MCF 10A (cell line): ENCODE measurements at regions not wholly inside any gene's neighbourhood (a gene's known extent, or its start where the extent isn't known, plus 50 kb on each side); places are given as distances from the start of the nearest gene placed in this dataset.
"Not testable (repeated sequence)": the region's sequence is repeated elsewhere in the genome, so short reads cannot be mapped to it uniquely, and the experiment has no call there.

Source experiments
- BruUV-seq: library from RNA; stranded (reverse); fragments of 400-500 nt; replicated peaks from 2 replicates; lab custom pipeline; 2021; lab: Mats Ljungman, UMichigan
- CTCF ChIA-PET: fragments of 300-600 bp; sonication (Branson Sonifier 250); formaldehyde crosslinking; extraction: SDS; loops from one replicate; lab custom pipeline; 2021; ENCODE audit warnings: antibody characterized with exemption, inconsistent platforms; lab: Yijun Ruan, JAX
- POLR2A ChIA-PET: fragments of 300-600, 350-650 bp; sonication (Branson Sonifier 250); formaldehyde crosslinking; extraction: SDS; loops from one replicate; lab custom pipeline; 2020; ENCODE audit warnings: antibody characterized with exemption, inconsistent platforms; lab: Yijun Ruan, JAX
- DNase-seq: peaks from one replicate; pipeline ENCODE4 v3.0.0-alpha.2; 2018; ENCODE audit not compliant: unreplicated experiment
- H3K27ac Mint-ChIP-seq: one replicate; pipeline ENCODE4 v1.8.0; 2022; ENCODE audit warnings: mild to moderate bottlenecking, low read depth, mixed read lengths; ENCODE audit not compliant: unreplicated experiment
- H3K27me3 Mint-ChIP-seq: one replicate; pipeline ENCODE4 v1.8.0; 2022; ENCODE audit warnings: mixed read lengths; ENCODE audit not compliant: insufficient read depth, unreplicated experiment
- H3K36me3 Mint-ChIP-seq: one replicate; pipeline ENCODE4 v1.8.0; 2022; ENCODE audit warnings: mild to moderate bottlenecking, moderate library complexity, mixed read lengths; ENCODE audit not compliant: insufficient read depth, unreplicated experiment
- H3K4me1 Mint-ChIP-seq: one replicate; pipeline ENCODE4 v1.8.0; 2022; ENCODE audit warnings: mixed read lengths; ENCODE audit not compliant: insufficient read depth, unreplicated experiment
- H3K4me3 Mint-ChIP-seq: one replicate; pipeline ENCODE4 v1.8.0; 2022; ENCODE audit warnings: mild to moderate bottlenecking, moderate library complexity, mixed read lengths; ENCODE audit not compliant: unreplicated experiment
- H3K9me3 Mint-ChIP-seq: one replicate; pipeline ENCODE4 v1.8.0; 2022; ENCODE audit warnings: mixed read lengths; ENCODE audit not compliant: unreplicated experiment
- CTCF ChIP-seq: fragments of 200-600 bp; IDR thresholded peaks from one replicate; pipeline ENCODE4 v1.8.0; 2022; ENCODE audit warnings: antibody characterized with exemption, mild to moderate bottlenecking; ENCODE audit not compliant: unreplicated experiment
- intact Hi-C: fragments of 100-400 bp; cut with micrococcal nuclease; formaldehyde crosslinking; loops from 2 replicates; pipeline ENCODE4 v1.14.1; 2022

- POLR2A ChIA-PET, intact Hi-C loops, H3K4me3 Mint-ChIP-seq, CTCF ChIA-PET, H3K27ac Mint-ChIP-seq, H3K36me3 Mint-ChIP-seq, BruUV-seq, DNase-seq, H3K4me1 Mint-ChIP-seq, H3K9me3 Mint-ChIP-seq, H3K27me3 Mint-ChIP-seq: not testable (repeated sequence)
Measured at GRCh38 chr16:32083891-32084290, 169.2 kb upstream of the TP53TG3D start.

- H3K9me3 Mint-ChIP-seq, H3K27me3 Mint-ChIP-seq, BruUV-seq, H3K4me1 Mint-ChIP-seq, POLR2A ChIA-PET, CTCF ChIA-PET, H3K36me3 Mint-ChIP-seq, intact Hi-C loops, H3K27ac Mint-ChIP-seq, H3K4me3 Mint-ChIP-seq, DNase-seq: not testable (repeated sequence)
Measured at GRCh38 chr16:32084656-32085401, 168.3 kb upstream of the TP53TG3D start.

GRCh38 chr16:32085438-32086141, 167.5 kb upstream of the TP53TG3D start:
- BruUV-seq, H3K4me3 Mint-ChIP-seq, intact Hi-C loops, POLR2A ChIA-PET, H3K9me3 Mint-ChIP-seq, H3K27ac Mint-ChIP-seq, H3K27me3 Mint-ChIP-seq, DNase-seq, CTCF ChIA-PET, H3K36me3 Mint-ChIP-seq, H3K4me1 Mint-ChIP-seq: not testable (repeated sequence)

GRCh38 chr16:32115562-32115961, 137.5 kb upstream of the TP53TG3D start:
- POLR2A ChIA-PET, H3K27ac Mint-ChIP-seq, CTCF ChIA-PET, BruUV-seq, H3K4me3 Mint-ChIP-seq, DNase-seq, H3K4me1 Mint-ChIP-seq, H3K36me3 Mint-ChIP-seq, H3K27me3 Mint-ChIP-seq, H3K9me3 Mint-ChIP-seq, intact Hi-C loops: not testable (repeated sequence)

GRCh38 chr16:32116080-32116479, 137.0 kb upstream of the TP53TG3D start:
- Mint-ChIP-seq H3K4me3 (peak overlapping the region; percentile 44), H3K27me3 (no peaks in the 10 kb centered on the region), H3K9me3 (no peaks in the 10 kb centered on the region), H3K27ac (no peak overlapping the region), H3K36me3 (no peaks in the 10 kb centered on the region), H3K4me1 (no peaks in the 10 kb centered on the region)
- ChIA-PET CTCF (no interaction called here), POLR2A (no interaction called here)
- TF ChIP-seq CTCF: no peak
- intact Hi-C loops: no loop called here
- DNase-seq: no peak
- no TSS peak for BruUV-seq

GRCh38 chr16:32116533-32116932, 136.6 kb upstream of the TP53TG3D start:
- H3K4me1 Mint-ChIP-seq, POLR2A ChIA-PET, H3K36me3 Mint-ChIP-seq, H3K9me3 Mint-ChIP-seq, H3K27ac Mint-ChIP-seq, intact Hi-C loops, DNase-seq, BruUV-seq, H3K27me3 Mint-ChIP-seq, CTCF ChIA-PET: not testable (repeated sequence)
- H3K4me3 Mint-ChIP-seq: peak overlapping the region; percentile 44

- H3K36me3 Mint-ChIP-seq, DNase-seq, H3K27me3 Mint-ChIP-seq, H3K27ac Mint-ChIP-seq, intact Hi-C loops, H3K4me3 Mint-ChIP-seq, CTCF ChIA-PET, H3K4me1 Mint-ChIP-seq, POLR2A ChIA-PET, H3K9me3 Mint-ChIP-seq, BruUV-seq: not testable (repeated sequence)
Measured at GRCh38 chr16:32120372-32120771, 132.7 kb upstream of the TP53TG3D start.

- peaks cover 11% of the 10 kb centered on the region for H3K27me3 Mint-ChIP-seq
- intact Hi-C loops, H3K4me1 Mint-ChIP-seq, POLR2A ChIA-PET, H3K9me3 Mint-ChIP-seq, H3K4me3 Mint-ChIP-seq, H3K36me3 Mint-ChIP-seq, BruUV-seq, DNase-seq, CTCF ChIA-PET, H3K27ac Mint-ChIP-seq: not testable (repeated sequence)
Measured at GRCh38 chr16:32120779-32121178, 132.3 kb upstream of the TP53TG3D start.
